Left lung (tissue), 4 donors: ENCODE measurements at regions not wholly inside any gene's neighbourhood (a gene's known extent, or its start where the extent isn't known, plus 50 kb on each side); places are given as distances from the start of the nearest gene placed in this dataset.
A peak's percentile ranks its signal among the peaks of the same experiment; 100 is the strongest.

Experiments
- ATAC-seq: fragments of 200-7000 bp; cut with Tn5 transposase; one replicate; pipeline ENCODE4 v1.9.1; 2020; ENCODE audit warnings: moderate library complexity
- DNase-seq, 4 donors: peaks; one replicate each; pipeline ENCODE4 v3.0.0-alpha.2; 2013 to 2020
- H3K27ac ChIP-seq, 2 donors: fragments of 200-600 bp; sonication (generic) in 1 of 2; one replicate each; pipeline versions ENCODE4 v1.5.0 to v1.8.0; 2020 to 2021
- H3K27me3 ChIP-seq, 2 donors: fragments of 200-600 bp; sonication (generic) in 1 of 2; one replicate each; pipeline versions ENCODE4 v1.5.0 to v1.8.0; 2020 to 2021
- H3K36me3 ChIP-seq, 2 donors: fragments of 200-600 bp; sonication (generic) in 1 of 2; one replicate each; pipeline versions ENCODE4 v1.5.0 to v1.8.0; 2020 to 2021
- H3K4me1 ChIP-seq, 2 donors: fragments of 200-600 bp; one replicate each; pipeline ENCODE4 v1.8.0; 2021
- H3K4me3 ChIP-seq, 2 donors: fragments of 200-600 bp; sonication (generic) in 1 of 2; one replicate each; pipeline versions ENCODE4 v1.5.0 to v1.8.0; 2020 to 2021; ENCODE audit warnings: mild to moderate bottlenecking in 1 of 2
- H3K9me3 ChIP-seq, 2 donors: fragments of 200-600 bp; sonication (generic) in 1 of 2; one replicate each; pipeline versions ENCODE4 v1.5.0 to v1.8.0; 2020 to 2021
- CTCF ChIP-seq, 2 donors: fragments of 200-600 bp; sonication (generic) in 1 of 2; IDR thresholded peaks; one replicate each; pipeline versions ENCODE4 v1.5.0 to v1.8.0; 2021; ENCODE audit warnings: antibody characterized with exemption in 2 of 2
- intact Hi-C, 2 donors: fragments of 100-400 bp; cut with DNase I; formaldehyde crosslinking; loops; one replicate each; pipeline versions ENCODE4 v1.11.2 to v1.14.2; 2022
- donor health status: DM: no; HTN: yes; CAD: no.
- donor health status: DM: no; HTN: no; CAD: no.

GRCh38 chr16:73233846-73234424 lies 186.0 kb upstream of the ZFHX3 start:
- no peak overlapping the region for H3K27ac ChIP-seq
- DNase-seq, result peak in 1 of 4 donors; percentile 19
- no peak for TF ChIP-seq CTCF (IDR thresholded peaks at IDR 0.05)
- H3K4me3 ChIP-seq, result no peak overlapping the region
- H3K36me3 ChIP-seq, result no peaks in the 10 kb centered on the region
- intact Hi-C loops, result no loop called here
- H3K9me3 ChIP-seq, result no peaks in the 10 kb centered on the region
- no peaks in the 10 kb centered on the region for H3K4me1 ChIP-seq
- H3K27me3 ChIP-seq, result no peaks in the 10 kb centered on the region
- ATAC-seq, result no peak

- intact Hi-C loops, result no loop called here
- H3K27ac ChIP-seq, result no peak overlapping the region
- no peak overlapping the region for H3K4me3 ChIP-seq
Measured at GRCh38 chr16:73233329-73233765, 185.4 kb upstream of the ZFHX3 start.

GRCh38 chr16:73232555-73233328 lies 184.8 kb upstream of the ZFHX3 start:
- no peak for TF ChIP-seq CTCF (IDR thresholded peaks at IDR 0.05)
- peak; percentile 50 for ATAC-seq
- intact Hi-C loops, result no loop called here
- no peak overlapping the region for H3K4me3 ChIP-seq
- peak in 2 of 4 donors; percentile 83 to 89 for DNase-seq
- H3K4me1 ChIP-seq, result no peaks in the 10 kb centered on the region
- no peak overlapping the region for H3K27ac ChIP-seq
- no peaks in the 10 kb centered on the region for H3K27me3 ChIP-seq
- H3K36me3 ChIP-seq, result no peaks in the 10 kb centered on the region
- H3K9me3 ChIP-seq, result no peaks in the 10 kb centered on the region

More at GRCh38 chr16:73233329-73233765, 185.4 kb upstream of the ZFHX3 start:
- Histone ChIP-seq H3K36me3 (no peaks in the 10 kb centered on the region), H3K9me3 (no peaks in the 10 kb centered on the region), H3K27me3 (no peaks in the 10 kb centered on the region), H3K4me1 (no peaks in the 10 kb centered on the region)
- DNase-seq (peak in 1 of 4 donors; percentile 15), ATAC-seq (no peak)
- no peak for TF ChIP-seq CTCF (IDR thresholded peaks at IDR 0.05)

- ATAC-seq, result no peak
- H3K36me3 ChIP-seq, result no peaks in the 10 kb centered on the region
Measured at GRCh38 chr16:73231944-73232554, 184.1 kb upstream of the ZFHX3 start.

More at GRCh38 chr16:73231944-73232554, 184.1 kb upstream of the ZFHX3 start:
- Histone ChIP-seq H3K27ac (no peak overlapping the region), H3K4me3 (no peak overlapping the region), H3K4me1 (no peaks in the 10 kb centered on the region), H3K9me3 (no peaks in the 10 kb centered on the region), H3K27me3 (no peaks in the 10 kb centered on the region)
- no peak for DNase-seq
- intact Hi-C loops, result no loop called here
- no peak for TF ChIP-seq CTCF (IDR thresholded peaks at IDR 0.05)
